ENCODE measurements at regions not wholly inside any gene's neighbourhood (a gene's known extent, or its start where the extent isn't known, plus 50 kb on each side); places are given as distances from the start of the nearest gene placed in this dataset.

DNA sequence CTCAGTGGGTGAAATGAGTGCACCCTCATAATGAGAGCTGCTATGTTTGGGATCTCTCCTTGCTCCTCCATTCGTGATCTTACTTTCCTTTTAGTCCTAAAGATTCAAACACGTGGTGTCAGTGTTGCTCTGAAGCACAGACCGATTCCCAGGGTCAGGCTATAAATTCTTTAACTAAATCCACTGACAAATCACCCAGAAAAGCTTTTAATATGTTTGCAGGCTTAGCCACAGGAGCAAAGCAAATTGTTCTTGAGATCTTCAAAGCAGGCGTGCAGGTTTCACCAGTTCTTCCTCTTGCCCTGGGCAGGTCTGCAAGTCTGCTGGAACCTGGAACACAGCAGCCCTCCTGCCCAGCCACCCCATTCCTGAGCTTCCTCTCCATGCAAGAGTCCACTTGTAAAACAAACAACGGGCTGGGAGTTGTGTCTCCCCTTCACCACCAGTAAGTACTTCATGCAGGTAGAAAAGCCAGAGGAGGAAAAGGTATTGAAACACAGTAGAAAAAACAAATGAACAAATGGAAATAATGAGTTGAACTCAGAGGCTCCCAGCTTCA is 70.1 kb upstream of the ENPP6 start:
- Histone ChIP-seq H3K9me3 (ENCODE audit: low read depth) (no peaks in the 10 kb centered on the region), H3K4me1 (ENCODE audit: low read depth) (no peaks in the 10 kb centered on the region), H3K27me3 (no peaks in the 10 kb centered on the region), H3K4me3 (no peak overlapping the region), H3K27ac (no peak overlapping the region), H3K36me3 (no peaks in the 10 kb centered on the region)
- TF ChIP-seq CTCF (IDR thresholded peaks at IDR 0.05; ENCODE audit: low read depth, low read length), result peak; percentile 38
- peak in 1 of 2 donors; percentile 79 for DNase-seq (ENCODE audit: low read depth in 1 of 2, low spot score in 1 of 2)

- Histone ChIP-seq H3K36me3 (no peaks in the 10 kb centered on the region), H3K27ac (no peak overlapping the region), H3K4me3 (no peak overlapping the region), H3K27me3 (no peaks in the 10 kb centered on the region), H3K9me3 (ENCODE audit: low read depth) (no peaks in the 10 kb centered on the region), H3K4me1 (ENCODE audit: low read depth) (no peaks in the 10 kb centered on the region)
- no peak for TF ChIP-seq CTCF (IDR thresholded peaks at IDR 0.05; ENCODE audit: low read depth, low read length)
- DNase-seq (ENCODE audit: low read depth in 1 of 2, low spot score in 1 of 2), result peak in 1 of 2 donors; percentile 58
Observed at GRCh38 chr4:184286358-184286757, 68.7 kb upstream of the ENPP6 start.

DNA sequence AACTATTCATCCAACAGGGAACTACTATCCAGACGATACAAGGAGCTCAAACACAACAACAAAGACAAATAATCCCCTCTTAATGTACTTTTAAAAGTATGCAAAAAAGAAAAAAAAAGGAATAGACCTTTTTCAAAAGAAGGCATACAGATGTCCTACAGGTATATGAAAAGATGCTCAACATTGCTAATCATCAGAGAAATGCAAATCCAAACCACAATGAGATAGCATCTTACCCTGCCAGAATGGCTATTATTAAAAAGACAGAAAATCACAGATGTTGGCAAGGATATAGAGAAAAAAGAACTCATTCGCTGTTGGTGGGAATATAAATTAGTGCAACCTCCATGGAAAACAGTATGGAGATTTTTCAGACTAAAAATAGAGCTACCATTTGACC is 67.1 kb upstream of the ENPP6 start:
- no peaks in the 10 kb centered on the region for H3K4me1 ChIP-seq (ENCODE audit: low read depth)
- H3K36me3 ChIP-seq, result no peaks in the 10 kb centered on the region
- no peak for DNase-seq (ENCODE audit: low read depth in 1 of 2, low spot score in 1 of 2)
- H3K4me3 ChIP-seq, result no peak overlapping the region
- no peaks in the 10 kb centered on the region for H3K27me3 ChIP-seq
- H3K27ac ChIP-seq, result no peak overlapping the region
- TF ChIP-seq CTCF (IDR thresholded peaks at IDR 0.05; ENCODE audit: low read depth, low read length), result no peak
- no peaks in the 10 kb centered on the region for H3K9me3 ChIP-seq (ENCODE audit: low read depth)

DNA sequence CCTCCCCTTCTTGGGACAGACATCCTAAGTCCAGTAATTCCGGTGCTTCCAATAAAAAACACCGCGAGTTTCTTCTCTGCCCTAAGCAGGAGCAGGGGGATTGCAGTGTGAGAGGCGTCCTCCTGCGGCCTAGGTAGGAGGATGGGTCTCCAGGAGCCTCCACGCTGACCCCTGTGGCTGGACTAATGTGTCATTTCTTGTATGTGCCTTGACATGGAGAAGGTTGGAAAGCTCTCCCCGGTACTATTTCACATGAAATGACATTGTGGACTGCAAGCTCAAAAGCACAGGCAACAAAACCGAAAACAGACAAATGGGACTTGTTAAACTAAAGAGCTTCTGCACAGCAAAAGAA is 66.6 kb upstream of the ENPP6 start:
- no peaks in the 10 kb centered on the region for H3K36me3 ChIP-seq
- no peaks in the 10 kb centered on the region for H3K27me3 ChIP-seq
- H3K27ac ChIP-seq, result no peak overlapping the region
- no peak overlapping the region for H3K4me3 ChIP-seq
- no peaks in the 10 kb centered on the region for H3K9me3 ChIP-seq (ENCODE audit: low read depth)
- DNase-seq (ENCODE audit: low read depth in 1 of 2, low spot score in 1 of 2), result no peak
- TF ChIP-seq CTCF (IDR thresholded peaks at IDR 0.05; ENCODE audit: low read depth, low read length), result no peak
- no peaks in the 10 kb centered on the region for H3K4me1 ChIP-seq (ENCODE audit: low read depth)

DNA sequence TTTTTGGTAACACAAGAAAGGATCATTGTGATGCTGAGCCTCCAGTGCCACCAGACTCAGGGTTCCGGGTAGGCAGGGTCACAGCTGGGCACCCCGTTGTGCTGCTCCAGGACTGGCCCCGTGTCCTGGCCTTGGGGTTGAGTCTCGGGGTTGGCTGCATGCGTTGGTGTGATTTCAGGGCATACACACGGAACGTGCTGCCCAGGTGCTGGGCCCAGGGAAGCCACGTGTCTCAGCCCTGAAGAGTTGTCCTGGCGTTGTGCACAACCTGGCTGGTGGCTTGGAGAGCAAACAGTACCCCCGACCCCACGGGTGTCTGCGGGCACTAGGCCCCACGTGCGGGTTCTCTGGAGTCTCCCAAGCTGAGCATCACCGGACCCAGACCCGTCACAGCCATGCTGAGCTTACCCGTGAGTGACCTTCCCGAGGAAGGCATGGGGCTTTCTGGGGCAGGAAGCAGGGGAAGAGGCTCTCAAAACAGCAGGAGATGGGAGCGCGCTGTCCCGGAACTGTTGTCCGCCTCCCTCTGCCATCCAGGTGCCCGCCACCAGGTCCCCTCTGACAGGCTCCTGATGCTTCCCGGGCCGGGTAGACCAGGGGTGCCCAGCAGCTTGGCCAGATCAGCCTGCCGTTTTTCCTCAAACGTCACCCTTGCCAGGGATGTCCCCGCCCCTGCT is 66.1 kb upstream of the ENPP6 start:
- H3K4me1 ChIP-seq (ENCODE audit: low read depth), result no peaks in the 10 kb centered on the region
- H3K27me3 ChIP-seq, result no peaks in the 10 kb centered on the region
- H3K36me3 ChIP-seq, result no peaks in the 10 kb centered on the region
- H3K27ac ChIP-seq, result no peak overlapping the region
- DNase-seq (ENCODE audit: low read depth in 1 of 2, low spot score in 1 of 2), result no peak
- TF ChIP-seq CTCF (IDR thresholded peaks at IDR 0.05; ENCODE audit: low read depth, low read length), result no peak
- H3K4me3 ChIP-seq, result no peak overlapping the region
- H3K9me3 ChIP-seq (ENCODE audit: low read depth), result no peaks in the 10 kb centered on the region

Measured in cardiac muscle cell (in vitro differentiated cells and primary cell).